ENCODE measurements at regions not wholly inside any gene's neighbourhood (a gene's known extent, or its start where the extent isn't known, plus 50 kb on each side); places are given as distances from the start of the nearest gene placed in this dataset.

DNA sequence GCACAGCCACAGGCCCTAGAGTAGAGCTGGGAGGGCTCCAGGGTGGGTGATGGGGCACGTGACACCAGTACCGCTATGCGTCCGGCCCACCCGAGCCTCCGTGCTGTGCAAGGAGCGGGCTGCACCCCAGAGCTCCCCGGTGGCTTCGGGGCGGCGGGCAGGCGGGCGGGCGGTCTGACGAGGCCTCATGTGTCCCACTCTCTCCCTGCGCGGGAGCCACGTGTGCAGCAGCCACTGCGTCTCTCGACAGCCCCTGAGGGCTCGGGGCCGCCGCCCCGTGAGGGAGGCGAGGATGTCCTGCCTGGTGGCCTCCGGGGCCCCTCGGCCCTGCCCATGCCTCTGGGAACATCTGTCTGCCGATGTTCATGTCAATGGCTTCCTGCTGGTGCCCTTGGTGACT lies 51.2 kb upstream of the FBRSL1 start:
- TF ChIP-seq CTCF (IDR thresholded peaks at IDR 0.05) (no peak), EP300 (IDR thresholded peaks at IDR 0.05) (no peak), POLR2A (IDR thresholded peaks at IDR 0.05) (no peak)
